ENCODE measurements at regions not wholly inside any gene's neighbourhood (a gene's known extent, or its start where the extent isn't known, plus 50 kb on each side); places are given as distances from the start of the nearest gene placed in this dataset.
A peak's percentile ranks its signal among the peaks of the same experiment; 100 is the strongest.

GRCh38 chr7:67817481-67817880 lies 820.8 kb downstream of the TYW1 start:
- no peak for DNase-seq (ENCODE audit: low read depth)

- DNase-seq (ENCODE audit: low read depth), result peak; percentile 1
Measured at GRCh38 chr7:67821116-67821515, 824.5 kb downstream of the TYW1 start.

- DNase-seq (ENCODE audit: low read depth), result no peak
Measured at GRCh38 chr7:67823345-67823744, 826.7 kb downstream of the TYW1 start.

GRCh38 chr7:67825356-67825755 lies 828.7 kb downstream of the TYW1 start:
- DNase-seq (ENCODE audit: low read depth), result no peak

GRCh38 chr7:67841896-67842295 lies 845.3 kb downstream of the TYW1 start:
- no peak for DNase-seq (ENCODE audit: low read depth)

GRCh38 chr7:67842571-67842970 lies 845.9 kb downstream of the TYW1 start:
- DNase-seq (ENCODE audit: low read depth), result no peak

- DNase-seq (ENCODE audit: low read depth), result no peak
Measured at GRCh38 chr7:67843001-67843565, 846.5 kb downstream of the TYW1 start.

GRCh38 chr7:67843615-67844014 lies 847.0 kb downstream of the TYW1 start:
- no peak for DNase-seq (ENCODE audit: low read depth)

- DNase-seq (ENCODE audit: low read depth), result no peak
Measured at GRCh38 chr7:67847092-67847787, 850.6 kb downstream of the TYW1 start.

- DNase-seq (ENCODE audit: low read depth), result no peak
Measured at GRCh38 chr7:67854221-67855178, 857.9 kb downstream of the TYW1 start.

GRCh38 chr7:67855322-67855721 lies 858.7 kb downstream of the TYW1 start:
- DNase-seq (ENCODE audit: low read depth), result no peak

- DNase-seq (ENCODE audit: low read depth), result no peak
Measured at GRCh38 chr7:67856046-67856445, 859.4 kb downstream of the TYW1 start.

- DNase-seq (ENCODE audit: low read depth), result no peak
Measured at GRCh38 chr7:67857698-67858097, 861.1 kb downstream of the TYW1 start.

- no peak for DNase-seq (ENCODE audit: low read depth)
Measured at GRCh38 chr7:67858931-67859330, 862.3 kb downstream of the TYW1 start.

- DNase-seq (ENCODE audit: low read depth), result no peak
Measured at GRCh38 chr7:67863911-67864310, 867.3 kb downstream of the TYW1 start.

GRCh38 chr7:67866054-67866453 lies 869.4 kb downstream of the TYW1 start:
- DNase-seq (ENCODE audit: low read depth), result no peak

- no peak for DNase-seq (ENCODE audit: low read depth)
Measured at GRCh38 chr7:67866812-67867211, 870.2 kb downstream of the TYW1 start.

- DNase-seq (ENCODE audit: low read depth), result no peak
Measured at GRCh38 chr7:67870396-67870795, 873.8 kb downstream of the TYW1 start.

- DNase-seq (ENCODE audit: low read depth), result no peak
Measured at GRCh38 chr7:67875558-67875957, 878.9 kb downstream of the TYW1 start.

- no peak for DNase-seq (ENCODE audit: low read depth)
Measured at GRCh38 chr7:67878808-67879207, 882.2 kb downstream of the TYW1 start.

GRCh38 chr7:67882843-67883242 lies 886.2 kb downstream of the TYW1 start:
- DNase-seq (ENCODE audit: low read depth), result no peak

- no peak for DNase-seq (ENCODE audit: low read depth)
Measured at GRCh38 chr7:67890316-67890715, 893.7 kb downstream of the TYW1 start.

Data from HT1080 (cell line).